Ishikawa (cell line): ENCODE measurements at regions not wholly inside any gene's neighbourhood (a gene's known extent, or its start where the extent isn't known, plus 50 kb on each side); places are given as distances from the start of the nearest gene placed in this dataset.

Experiments
- CEBPB ChIP-seq: IDR thresholded peaks from 2 replicates; pipeline ENCODE4 v1.6.1; 2012
- CREB1 ChIP-seq: IDR thresholded peaks from 2 replicates; pipeline ENCODE4 v1.6.1; 2012; ENCODE audit warnings: low read depth
- EGR1 ChIP-seq: IDR thresholded peaks from 2 replicates; pipeline ENCODE4 v1.6.1; 2012
- EP300 ChIP-seq: IDR thresholded peaks from 2 replicates; pipeline ENCODE4 v1.6.1; 2012; ENCODE audit warnings: borderline replicate concordance
- FOXM1 ChIP-seq: IDR thresholded peaks from 2 replicates; pipeline ENCODE4 v1.6.1; 2012; ENCODE audit warnings: low read depth, borderline replicate concordance
- NFIC ChIP-seq: IDR thresholded peaks from 2 replicates; pipeline ENCODE4 v1.6.1; 2012
- RAD21 ChIP-seq: IDR thresholded peaks from 2 replicates; pipeline ENCODE4 v1.6.1; 2012; ENCODE audit warnings: low read depth
- TAF1 ChIP-seq: IDR thresholded peaks from 2 replicates; pipeline ENCODE4 v1.6.1; 2012; ENCODE audit warnings: low read depth, mild to moderate bottlenecking
- TCF12 ChIP-seq: IDR thresholded peaks from 2 replicates; pipeline ENCODE4 v1.6.1; 2012; ENCODE audit warnings: low read depth
- TEAD4 ChIP-seq: IDR thresholded peaks from 2 replicates; pipeline ENCODE4 v1.6.1; 2012
- USF1 ChIP-seq: IDR thresholded peaks from 2 replicates; pipeline ENCODE4 v1.6.1; 2012
- YY1 ChIP-seq: IDR thresholded peaks from 2 replicates; pipeline ENCODE4 v1.6.1; 2012; ENCODE audit warnings: low read depth
- ZBTB7A ChIP-seq: IDR thresholded peaks from 2 replicates; pipeline ENCODE4 v1.6.1; 2012; ENCODE audit warnings: low read depth
- TF ChIP-seq, protein P1 (sequence below): IDR thresholded peaks from 2 replicates; pipeline ENCODE4 v1.6.1; 2012; ENCODE audit warnings: low read depth, mild to moderate bottlenecking
- TF ChIP-seq, protein P2 (sequence below): IDR thresholded peaks from 2 replicates; pipeline ENCODE4 v1.6.1; 2012

GRCh38 chr3:22937536-22937935, 265.6 kb upstream of the UBE2E2 start:
- TF ChIP-seq RAD21 = no peak
- no peak for TF ChIP-seq FOXM1
- TF ChIP-seq NFIC = no peak

- TF ChIP-seq CEBPB (no peak), NFIC (no peak), TCF12 (no peak), USF1 (no peak), TAF1 (no peak), EP300 (no peak), CREB1 (no peak), ZBTB7A (no peak), YY1 (no peak), TEAD4 (no peak), EGR1 (no peak), RAD21 (no peak), FOXM1 (no peak)
- TF ChIP-seq, protein P1, sequence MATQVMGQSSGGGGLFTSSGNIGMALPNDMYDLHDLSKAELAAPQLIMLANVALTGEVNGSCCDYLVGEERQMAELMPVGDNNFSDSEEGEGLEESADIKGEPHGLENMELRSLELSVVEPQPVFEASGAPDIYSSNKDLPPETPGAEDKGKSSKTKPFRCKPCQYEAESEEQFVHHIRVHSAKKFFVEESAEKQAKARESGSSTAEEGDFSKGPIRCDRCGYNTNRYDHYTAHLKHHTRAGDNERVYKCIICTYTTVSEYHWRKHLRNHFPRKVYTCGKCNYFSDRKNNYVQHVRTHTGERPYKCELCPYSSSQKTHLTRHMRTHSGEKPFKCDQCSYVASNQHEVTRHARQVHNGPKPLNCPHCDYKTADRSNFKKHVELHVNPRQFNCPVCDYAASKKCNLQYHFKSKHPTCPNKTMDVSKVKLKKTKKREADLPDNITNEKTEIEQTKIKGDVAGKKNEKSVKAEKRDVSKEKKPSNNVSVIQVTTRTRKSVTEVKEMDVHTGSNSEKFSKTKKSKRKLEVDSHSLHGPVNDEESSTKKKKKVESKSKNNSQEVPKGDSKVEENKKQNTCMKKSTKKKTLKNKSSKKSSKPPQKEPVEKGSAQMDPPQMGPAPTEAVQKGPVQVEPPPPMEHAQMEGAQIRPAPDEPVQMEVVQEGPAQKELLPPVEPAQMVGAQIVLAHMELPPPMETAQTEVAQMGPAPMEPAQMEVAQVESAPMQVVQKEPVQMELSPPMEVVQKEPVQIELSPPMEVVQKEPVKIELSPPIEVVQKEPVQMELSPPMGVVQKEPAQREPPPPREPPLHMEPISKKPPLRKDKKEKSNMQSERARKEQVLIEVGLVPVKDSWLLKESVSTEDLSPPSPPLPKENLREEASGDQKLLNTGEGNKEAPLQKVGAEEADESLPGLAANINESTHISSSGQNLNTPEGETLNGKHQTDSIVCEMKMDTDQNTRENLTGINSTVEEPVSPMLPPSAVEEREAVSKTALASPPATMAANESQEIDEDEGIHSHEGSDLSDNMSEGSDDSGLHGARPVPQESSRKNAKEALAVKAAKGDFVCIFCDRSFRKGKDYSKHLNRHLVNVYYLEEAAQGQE = no peak
- TF ChIP-seq, protein P2, sequence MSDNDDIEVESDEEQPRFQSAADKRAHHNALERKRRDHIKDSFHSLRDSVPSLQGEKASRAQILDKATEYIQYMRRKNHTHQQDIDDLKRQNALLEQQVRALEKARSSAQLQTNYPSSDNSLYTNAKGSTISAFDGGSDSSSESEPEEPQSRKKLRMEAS = no peak
Observed at GRCh38 chr3:22938739-22939138, 264.4 kb upstream of the UBE2E2 start.

DNA sequence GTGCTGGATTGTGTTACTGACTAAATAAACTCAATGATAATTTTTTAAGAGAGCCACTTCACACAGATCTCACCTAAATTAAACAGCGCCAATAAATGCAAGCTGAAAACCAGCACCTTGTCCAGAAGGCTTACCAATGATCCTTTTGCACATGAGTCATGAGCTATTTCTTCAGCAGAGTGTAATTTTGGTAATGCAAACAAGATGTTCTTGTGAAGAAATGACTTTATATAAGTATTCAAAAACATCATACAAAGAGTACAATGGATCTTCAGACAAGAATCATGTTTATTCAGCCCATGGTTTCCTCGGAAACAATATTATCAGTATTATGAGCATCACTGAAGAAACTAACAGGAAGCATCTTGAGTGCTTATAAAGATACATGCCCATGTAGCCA, 263.8 kb upstream of the UBE2E2 start:
- TF ChIP-seq, protein P1 = no peak
- TF ChIP-seq FOXM1 (no peak), CREB1 (no peak), TAF1 (no peak), TCF12 (no peak), YY1 (no peak), ZBTB7A (no peak), TEAD4 (no peak), EP300 (no peak)

DNA sequence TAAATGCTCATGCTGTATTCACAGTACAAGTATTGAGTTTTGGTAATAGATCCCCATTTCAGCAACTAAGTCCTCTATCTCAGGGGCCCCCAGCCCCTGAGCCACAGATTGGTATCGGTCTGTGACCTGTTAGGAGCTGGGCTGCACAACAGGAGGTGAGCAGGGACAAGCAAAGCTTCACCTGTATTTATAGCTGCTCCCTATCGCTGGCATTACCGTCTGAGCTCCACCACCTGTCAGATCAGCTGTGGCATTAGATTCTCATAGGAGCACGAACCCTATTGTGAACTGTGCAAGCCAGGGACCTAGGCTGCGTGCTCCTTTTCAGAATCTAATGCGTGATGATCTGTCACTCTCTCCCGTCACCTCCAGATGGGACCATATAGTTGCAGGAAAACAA, 262.8 kb upstream of the UBE2E2 start:
- TF ChIP-seq TCF12 (no peak), RAD21 (no peak), EP300 (no peak), YY1 (no peak), CEBPB (no peak), CREB1 (no peak), ZBTB7A (no peak), NFIC (no peak), TEAD4 (no peak)
- TF ChIP-seq, protein P2 = no peak

GRCh38 chr3:22942981-22943380, 260.1 kb upstream of the UBE2E2 start:
- TF ChIP-seq, protein P1 = no peak
- no peak for TF ChIP-seq TAF1
- TF ChIP-seq ZBTB7A = no peak
- TF ChIP-seq RAD21 = no peak
- no peak for TF ChIP-seq EGR1

DNA sequence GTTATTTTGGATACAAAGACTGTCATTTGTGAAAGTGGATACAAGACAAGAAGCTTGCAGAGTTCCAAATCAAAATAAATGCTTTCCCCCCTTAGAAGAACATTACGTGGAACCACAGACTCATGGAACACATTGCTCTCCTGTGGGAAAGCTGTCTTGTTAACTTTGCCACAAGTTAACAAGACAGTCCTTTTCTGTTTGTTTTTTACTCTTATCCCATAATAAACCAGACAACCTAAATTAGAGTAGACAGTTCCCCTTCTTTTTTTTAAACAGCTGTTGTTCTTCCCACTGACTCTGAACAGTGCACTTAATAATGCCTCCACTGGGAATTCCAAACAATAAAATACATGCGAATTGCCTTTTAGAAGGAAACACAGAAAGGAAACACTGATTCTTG, 255.3 kb upstream of the UBE2E2 start:
- TF ChIP-seq, protein P1 = no peak
- TF ChIP-seq TEAD4 = no peak
- no peak for TF ChIP-seq CEBPB
- TF ChIP-seq TAF1 = no peak
- TF ChIP-seq RAD21 = no peak
- TF ChIP-seq TCF12 = no peak
- no peak for TF ChIP-seq USF1
- TF ChIP-seq CREB1 = no peak
- no peak for TF ChIP-seq NFIC
- no peak for TF ChIP-seq YY1
- no peak for TF ChIP-seq FOXM1
- TF ChIP-seq EGR1 = no peak
- TF ChIP-seq, protein P2 = no peak
- TF ChIP-seq ZBTB7A = no peak
- no peak for TF ChIP-seq EP300
